Activated CD4-positive, alpha-beta memory T cell treated with anti-CD3 and anti-CD28 coated beads for 36 hours (primary cell): ENCODE measurements at regions not wholly inside any gene's neighbourhood (a gene's known extent, or its start where the extent isn't known, plus 50 kb on each side); places are given as distances from the start of the nearest gene placed in this dataset.

Source experiments
- CTCF ChIA-PET: fragments of 350-600 bp; sonication (Branson Sonifier 250); formaldehyde crosslinking; loops from one replicate; lab custom pipeline; 2021; ENCODE audit warnings: antibody characterized with exemption, inconsistent platforms; lab: Charles Lee
- POLR2A ChIA-PET: fragments of 350-600 bp; sonication (Branson Sonifier 250); formaldehyde crosslinking; loops from one replicate; lab custom pipeline; 2021; ENCODE audit warnings: antibody characterized with exemption; lab: Charles Lee
- DNase-seq: peaks from one replicate; pipeline ENCODE4 v3.0.0-alpha.2; 2020
- H3K27ac Mint-ChIP-seq: one replicate; pipeline ENCODE4 v1.8.0; 2021; ENCODE audit warnings: mixed read lengths
- H3K27me3 Mint-ChIP-seq: one replicate; pipeline ENCODE4 v1.8.0; 2021; ENCODE audit warnings: mixed read lengths
- H3K36me3 Mint-ChIP-seq: one replicate; pipeline ENCODE4 v1.8.0; 2021; ENCODE audit warnings: mixed read lengths
- H3K4me1 Mint-ChIP-seq: one replicate; pipeline ENCODE4 v1.8.0; 2021; ENCODE audit warnings: low read depth, mixed read lengths
- H3K4me3 Mint-ChIP-seq: one replicate; pipeline ENCODE4 v1.8.0; 2021; ENCODE audit warnings: mild to moderate bottlenecking, mixed read lengths
- H3K9me3 Mint-ChIP-seq: one replicate; pipeline ENCODE4 v1.8.0; 2021; ENCODE audit warnings: mixed read lengths
- intact Hi-C: fragments of 100-400 bp; cut with micrococcal nuclease; formaldehyde crosslinking; loops from one replicate; pipeline ENCODE4 v1.15.1; 2023

DNA sequence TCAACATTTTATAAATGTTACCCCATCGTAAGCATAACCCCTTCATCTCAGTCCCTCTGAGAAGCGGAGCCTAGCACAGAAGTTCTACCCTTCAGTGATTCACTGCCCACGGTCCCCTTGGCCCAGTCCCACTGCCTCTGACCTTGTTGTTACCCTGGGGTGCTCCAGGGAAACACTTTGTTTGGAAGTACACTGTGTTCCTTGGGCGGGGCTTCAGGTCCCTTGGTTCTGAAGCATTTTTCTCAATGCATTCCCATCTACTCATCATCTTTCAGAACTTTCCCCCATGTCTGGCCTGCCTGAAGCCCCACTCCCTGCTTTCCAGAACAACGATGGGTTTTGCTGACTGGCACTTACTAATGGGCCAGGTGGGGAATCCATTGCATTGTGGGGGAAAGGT is 296.2 kb downstream of the FOXA2 start:
- intact Hi-C loops: no loop called here
- CTCF ChIA-PET: no interaction called here
- Mint-ChIP-seq H3K36me3 (no peaks in the 10 kb centered on the region), H3K9me3 (peaks cover 2% of the 10 kb centered on the region), H3K27me3 (no peaks in the 10 kb centered on the region), H3K4me1 (no peaks in the 10 kb centered on the region), H3K27ac (no peak overlapping the region), H3K4me3 (no peak overlapping the region)
- POLR2A ChIA-PET: no interaction called here
- DNase-seq: no peak

DNA sequence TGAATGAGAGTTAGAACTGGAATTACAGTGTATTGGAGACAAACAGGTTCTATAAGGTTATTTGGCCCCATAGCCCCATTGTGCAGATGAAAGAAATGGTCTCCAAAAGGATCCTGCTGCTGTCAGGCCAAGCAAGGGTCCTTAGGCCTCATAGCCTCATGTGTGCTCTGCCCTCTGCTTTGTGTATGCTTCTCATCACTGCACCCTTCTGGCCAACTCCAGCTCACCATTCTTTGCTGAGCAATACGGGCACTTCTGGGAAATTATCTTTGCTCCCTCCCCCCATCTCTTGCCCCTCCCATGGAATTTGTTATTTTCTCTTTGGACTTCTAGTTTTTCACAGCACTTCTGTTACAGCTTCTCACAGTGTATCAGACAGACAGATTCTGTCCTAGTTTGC is 298.8 kb downstream of the FOXA2 start:
- Mint-ChIP-seq H3K27me3 (no peaks in the 10 kb centered on the region), H3K4me1 (no peaks in the 10 kb centered on the region), H3K27ac (no peak overlapping the region), H3K4me3 (no peak overlapping the region), H3K36me3 (no peaks in the 10 kb centered on the region), H3K9me3 (peaks cover 2% of the 10 kb centered on the region)
- intact Hi-C loops: no loop called here
- CTCF ChIA-PET: no interaction called here
- POLR2A ChIA-PET: no interaction called here
- DNase-seq: no peak

DNA sequence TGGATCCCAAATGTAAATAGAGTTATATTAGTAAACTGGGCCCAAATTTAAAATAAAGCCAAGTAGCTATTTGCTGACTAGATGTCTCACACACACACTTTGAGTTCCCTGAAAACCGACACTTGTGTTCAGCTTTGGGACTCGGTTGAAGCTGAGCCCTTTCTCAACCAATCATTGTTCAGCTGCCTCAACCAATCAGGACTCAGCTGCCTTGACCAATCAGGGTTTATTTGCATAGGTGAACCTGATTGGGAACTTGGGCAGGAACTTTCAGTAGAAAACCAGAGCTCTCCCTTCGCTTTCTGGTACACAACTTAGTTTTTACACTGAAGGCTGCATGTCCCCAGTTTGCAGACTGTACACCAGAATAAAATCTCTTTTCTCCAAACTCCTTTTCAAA is 301.7 kb downstream of the FOXA2 start:
- no peak for DNase-seq
- no peak overlapping the region for H3K27ac Mint-ChIP-seq
- H3K36me3 Mint-ChIP-seq: no peaks in the 10 kb centered on the region
- H3K4me1 Mint-ChIP-seq: no peaks in the 10 kb centered on the region
- H3K9me3 Mint-ChIP-seq: peaks cover 5% of the 10 kb centered on the region
- POLR2A ChIA-PET: no interaction called here
- H3K27me3 Mint-ChIP-seq: no peaks in the 10 kb centered on the region
- intact Hi-C loops: no loop called here
- CTCF ChIA-PET: no interaction called here
- H3K4me3 Mint-ChIP-seq: no peak overlapping the region

DNA sequence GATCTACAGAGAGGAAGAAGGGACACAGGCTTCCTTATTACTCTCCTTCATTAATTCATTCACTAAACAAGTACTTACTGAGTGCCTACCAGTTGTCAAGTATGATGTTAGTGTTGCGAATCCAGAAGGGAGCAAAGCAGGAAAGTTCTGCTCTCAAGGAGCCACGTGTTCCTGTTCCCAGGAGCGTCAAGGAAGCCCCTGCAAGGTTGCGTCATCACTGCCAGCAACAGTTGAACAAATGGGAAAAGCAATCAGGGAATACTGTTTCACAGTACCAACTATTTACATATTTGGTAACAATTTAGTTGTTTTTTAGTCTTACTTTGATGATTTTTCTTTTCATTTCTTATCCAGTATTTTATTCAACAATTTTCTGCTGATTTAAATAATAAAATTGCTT is 310.0 kb downstream of the FOXA2 start:
- intact Hi-C loops: no loop called here
- H3K27ac Mint-ChIP-seq: no peak overlapping the region

DNA sequence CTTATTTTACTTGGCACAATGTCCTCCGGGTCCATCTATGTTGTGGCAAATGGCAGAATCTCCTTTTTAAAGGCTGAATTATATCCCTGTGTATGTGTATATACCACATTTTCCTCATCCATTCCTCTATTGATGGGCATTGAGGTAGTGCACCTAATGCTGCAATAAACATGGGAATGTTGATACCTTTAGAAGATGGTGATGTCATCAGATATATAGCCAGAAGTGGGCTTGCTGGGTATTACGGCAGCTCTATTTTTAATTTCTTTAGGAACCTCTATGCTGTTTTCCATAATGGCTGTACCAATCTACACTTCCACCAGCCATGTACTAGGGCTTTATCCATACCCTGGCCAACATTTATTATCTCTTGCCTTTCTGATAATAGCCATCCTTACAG is 315.7 kb downstream of the FOXA2 start:
- POLR2A ChIA-PET: no interaction called here
- DNase-seq: no peak
- intact Hi-C loops: no loop called here
- peaks cover 10% of the 10 kb centered on the region for H3K9me3 Mint-ChIP-seq
- no peak overlapping the region for H3K27ac Mint-ChIP-seq
- no peaks in the 10 kb centered on the region for H3K36me3 Mint-ChIP-seq
- no peaks in the 10 kb centered on the region for H3K4me1 Mint-ChIP-seq
- no peaks in the 10 kb centered on the region for H3K27me3 Mint-ChIP-seq
- CTCF ChIA-PET: no interaction called here
- no peak overlapping the region for H3K4me3 Mint-ChIP-seq

More for the DNA sequence above, 310.0 kb downstream of the FOXA2 start:
- CTCF ChIA-PET: no interaction called here
- no peaks in the 10 kb centered on the region for H3K4me1 Mint-ChIP-seq
- POLR2A ChIA-PET: no interaction called here
- no peak overlapping the region for H3K4me3 Mint-ChIP-seq
- no peaks in the 10 kb centered on the region for H3K27me3 Mint-ChIP-seq
- H3K9me3 Mint-ChIP-seq: peaks cover 19% of the 10 kb centered on the region
- DNase-seq: no peak
- no peaks in the 10 kb centered on the region for H3K36me3 Mint-ChIP-seq

DNA sequence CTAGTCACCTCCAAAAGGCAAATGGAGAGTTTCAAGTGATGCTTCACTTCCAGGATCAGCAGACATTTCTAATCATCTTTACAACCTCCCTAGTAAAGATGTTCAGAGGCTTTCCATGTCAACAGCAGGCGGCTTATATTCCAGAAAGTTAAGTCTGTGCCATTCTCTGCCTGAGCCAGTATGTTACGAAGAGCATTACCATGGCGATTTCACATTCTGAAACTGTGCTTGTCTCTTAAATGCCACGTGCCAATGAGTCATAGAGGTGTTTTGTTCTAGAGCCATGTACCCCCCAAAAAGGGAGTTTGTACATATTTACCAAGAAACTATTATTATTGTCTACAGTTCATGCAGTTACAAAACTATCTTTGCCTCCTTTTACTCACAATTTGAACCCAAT is 319.5 kb downstream of the FOXA2 start:
- H3K4me1 Mint-ChIP-seq: no peaks in the 10 kb centered on the region
- no peaks in the 10 kb centered on the region for H3K36me3 Mint-ChIP-seq
- H3K27me3 Mint-ChIP-seq: no peaks in the 10 kb centered on the region
- H3K27ac Mint-ChIP-seq: no peak overlapping the region
- H3K9me3 Mint-ChIP-seq: peaks cover 9% of the 10 kb centered on the region
- intact Hi-C loops: no loop called here
- CTCF ChIA-PET: no interaction called here
- H3K4me3 Mint-ChIP-seq: no peak overlapping the region
- POLR2A ChIA-PET: no interaction called here
- DNase-seq: no peak

DNA sequence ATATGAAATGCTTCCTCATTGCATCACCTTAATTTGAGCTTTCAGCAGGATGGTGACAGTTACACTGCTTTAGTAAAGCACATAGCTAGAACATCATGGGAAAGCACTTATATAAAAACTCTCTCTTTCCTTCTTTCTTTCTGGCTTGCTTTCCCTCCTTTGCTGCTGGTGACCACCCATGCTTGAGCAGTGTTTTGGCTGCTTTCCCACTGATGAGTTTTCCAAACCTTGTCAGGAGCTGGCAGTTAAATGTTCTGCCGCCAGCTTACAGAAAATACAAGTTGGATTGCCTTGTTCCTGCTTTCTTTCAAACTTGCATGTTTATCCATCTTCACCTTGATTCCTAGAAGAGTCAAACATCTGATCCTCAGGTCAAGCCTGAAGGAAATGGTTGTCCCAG is 323.9 kb downstream of the FOXA2 start:
- H3K9me3 Mint-ChIP-seq: peaks cover 9% of the 10 kb centered on the region
- no peaks in the 10 kb centered on the region for H3K27me3 Mint-ChIP-seq
- no peaks in the 10 kb centered on the region for H3K36me3 Mint-ChIP-seq
- POLR2A ChIA-PET: no interaction called here
- intact Hi-C loops: no loop called here
- DNase-seq: no peak
- no peaks in the 10 kb centered on the region for H3K4me1 Mint-ChIP-seq
- no peak overlapping the region for H3K4me3 Mint-ChIP-seq
- CTCF ChIA-PET: no interaction called here
- no peak overlapping the region for H3K27ac Mint-ChIP-seq

DNA sequence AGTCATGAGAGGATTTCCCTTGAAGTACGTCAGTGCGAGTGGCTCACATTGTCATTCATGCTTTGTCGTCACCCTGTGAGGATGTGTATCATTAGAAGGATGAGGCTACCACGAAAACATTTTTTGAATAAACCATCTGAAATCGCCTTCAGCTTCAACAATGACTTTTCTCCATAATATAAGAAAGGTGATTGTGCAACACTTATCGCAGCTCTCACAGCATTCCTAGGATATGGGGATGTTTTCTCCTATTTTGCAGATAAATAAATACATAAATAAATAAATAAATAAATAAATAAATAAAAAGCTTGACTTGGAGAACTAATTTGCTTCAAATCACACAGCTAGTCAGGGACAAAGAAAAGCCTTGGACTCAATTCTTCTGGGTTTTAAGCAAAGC is 326.5 kb downstream of the FOXA2 start:
- CTCF ChIA-PET: no interaction called here
- POLR2A ChIA-PET: no interaction called here
- no peak for DNase-seq
- Mint-ChIP-seq H3K4me3 (no peak overlapping the region), H3K4me1 (no peaks in the 10 kb centered on the region), H3K9me3 (peaks cover 8% of the 10 kb centered on the region), H3K27me3 (no peaks in the 10 kb centered on the region), H3K27ac (no peak overlapping the region), H3K36me3 (no peaks in the 10 kb centered on the region)
- intact Hi-C loops: no loop called here

DNA sequence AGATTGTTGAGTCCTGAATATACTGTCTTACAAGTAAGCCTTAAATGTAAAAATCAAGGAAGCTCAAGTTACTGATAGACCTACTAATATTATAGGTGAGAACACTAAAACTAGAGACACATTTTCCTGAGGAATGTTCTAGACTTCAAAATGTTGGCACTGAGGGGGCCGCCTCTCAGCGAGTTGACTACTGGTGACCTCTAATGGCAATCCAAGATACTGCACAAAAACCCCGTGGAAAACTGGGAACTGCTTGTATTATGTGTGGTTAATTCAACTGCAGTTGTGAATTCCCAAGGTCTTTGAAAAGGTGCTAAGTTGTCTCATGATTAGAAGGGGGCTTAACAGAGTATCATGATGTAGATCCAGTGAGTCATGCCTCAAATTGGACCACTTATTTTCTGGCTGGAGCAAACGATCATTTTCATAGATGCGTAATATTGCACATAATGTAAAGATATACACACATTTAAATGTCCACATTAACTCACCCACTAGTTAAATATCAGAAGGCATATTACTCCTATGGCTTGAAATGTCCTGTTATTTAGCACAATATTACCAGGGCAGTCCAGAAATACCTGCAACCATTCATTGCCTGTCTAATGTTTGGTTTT is 336.2 kb downstream of the FOXA2 start:
- POLR2A ChIA-PET: no interaction called here
- no peak for DNase-seq
- intact Hi-C loops: no loop called here
- H3K4me3 Mint-ChIP-seq: no peak overlapping the region
- no peaks in the 10 kb centered on the region for H3K4me1 Mint-ChIP-seq
- no peaks in the 10 kb centered on the region for H3K36me3 Mint-ChIP-seq
- no peaks in the 10 kb centered on the region for H3K27me3 Mint-ChIP-seq
- CTCF ChIA-PET: no interaction called here
- no peak overlapping the region for H3K27ac Mint-ChIP-seq
- peaks cover 7% of the 10 kb centered on the region for H3K9me3 Mint-ChIP-seq

DNA sequence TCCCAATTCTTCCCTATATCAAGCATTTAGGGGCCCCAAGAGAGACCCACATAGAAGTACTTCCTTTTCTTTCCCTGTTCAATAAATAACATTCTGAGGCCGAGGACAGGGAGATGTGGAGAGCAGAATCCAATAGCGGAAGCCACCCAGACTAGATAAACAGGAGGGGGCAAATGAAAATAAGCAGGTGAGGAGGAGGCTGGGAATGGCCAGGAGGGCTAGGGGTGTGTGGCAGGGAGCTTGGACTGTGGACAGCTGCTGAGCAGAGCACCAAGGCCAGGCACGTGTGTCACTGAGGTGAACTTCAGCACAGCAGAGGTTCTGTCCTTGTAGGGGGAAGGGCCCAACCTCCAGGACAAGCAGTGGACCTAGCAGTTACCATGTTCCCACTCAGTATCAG is 339.2 kb downstream of the FOXA2 start:
- intact Hi-C loops: no loop called here
- no peaks in the 10 kb centered on the region for H3K27me3 Mint-ChIP-seq
- H3K9me3 Mint-ChIP-seq: peaks cover 9% of the 10 kb centered on the region
- CTCF ChIA-PET: no interaction called here
- no peaks in the 10 kb centered on the region for H3K36me3 Mint-ChIP-seq
- DNase-seq: no peak
- POLR2A ChIA-PET: no interaction called here
- no peak overlapping the region for H3K4me3 Mint-ChIP-seq
- H3K4me1 Mint-ChIP-seq: no peaks in the 10 kb centered on the region
- H3K27ac Mint-ChIP-seq: no peak overlapping the region

DNA sequence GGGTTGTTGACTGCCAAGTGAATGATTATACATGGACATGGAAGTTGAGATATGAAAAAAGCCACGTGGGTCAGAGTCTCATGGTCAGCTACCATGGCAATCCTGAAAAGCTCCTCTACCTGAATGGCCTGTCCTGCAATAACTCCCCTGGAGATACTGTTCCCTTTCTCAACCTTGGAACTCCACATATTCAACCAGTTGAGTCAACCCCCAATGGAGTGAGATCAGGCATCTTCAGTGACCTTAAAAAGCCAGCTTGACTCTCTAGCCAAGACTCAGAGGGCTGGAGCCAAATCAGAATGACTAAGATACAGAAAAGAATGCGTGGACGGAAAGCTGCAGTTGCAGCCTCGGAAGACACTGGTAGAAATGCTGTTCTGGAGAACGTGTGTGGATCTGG is 341.3 kb downstream of the FOXA2 start:
- Mint-ChIP-seq H3K4me1 (no peaks in the 10 kb centered on the region), H3K36me3 (no peaks in the 10 kb centered on the region), H3K27ac (no peak overlapping the region), H3K4me3 (no peak overlapping the region), H3K9me3 (peaks cover 13% of the 10 kb centered on the region), H3K27me3 (no peaks in the 10 kb centered on the region)
- POLR2A ChIA-PET: no interaction called here
- CTCF ChIA-PET: no interaction called here
- DNase-seq: no peak
- intact Hi-C loops: no loop called here

DNA sequence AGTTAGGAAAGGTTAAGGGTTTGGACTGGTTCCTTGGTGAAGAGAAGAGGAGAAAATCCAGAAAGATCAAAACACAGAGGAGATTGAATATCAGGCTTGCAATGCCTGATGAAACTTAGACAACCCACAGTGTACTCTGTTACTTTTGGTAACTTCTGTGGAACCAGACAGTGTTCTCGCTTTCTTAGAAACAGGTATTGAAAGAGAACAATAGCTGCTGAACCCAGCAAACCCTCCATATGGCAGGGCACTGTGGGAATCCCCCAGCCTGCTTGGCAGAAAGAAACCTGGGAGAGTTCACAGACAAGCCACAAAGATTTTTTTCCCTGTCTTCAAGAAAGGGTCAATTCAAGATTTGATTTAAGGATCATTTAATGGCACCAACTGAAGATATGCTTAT is 342.8 kb downstream of the FOXA2 start:
- no peaks in the 10 kb centered on the region for H3K4me1 Mint-ChIP-seq
- H3K4me3 Mint-ChIP-seq: no peak overlapping the region

DNA sequence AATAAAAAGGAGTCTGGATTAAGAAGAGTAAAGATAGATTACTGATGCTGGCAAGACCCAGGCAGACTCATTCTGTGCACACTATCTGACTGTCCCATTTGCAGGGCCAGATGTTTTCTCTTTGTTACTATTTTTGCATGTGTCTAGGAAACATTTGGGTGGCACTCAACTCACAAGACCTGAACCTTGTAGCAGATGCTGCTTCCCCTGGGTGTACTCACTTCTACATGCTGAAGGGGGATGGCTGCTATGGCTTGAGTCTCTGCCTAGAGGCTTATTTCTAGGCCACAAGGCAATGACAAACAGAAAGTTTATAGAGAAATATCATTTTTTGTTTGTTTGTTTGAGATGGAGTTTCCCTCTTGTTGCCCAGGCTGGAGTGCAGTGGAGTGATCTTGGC is 351.4 kb downstream of the FOXA2 start:
- POLR2A ChIA-PET: no interaction called here
- Mint-ChIP-seq H3K27me3 (no peaks in the 10 kb centered on the region), H3K4me1 (no peaks in the 10 kb centered on the region), H3K36me3 (no peaks in the 10 kb centered on the region), H3K9me3 (peaks cover 4% of the 10 kb centered on the region), H3K4me3 (no peak overlapping the region), H3K27ac (no peak overlapping the region)
- no peak for DNase-seq
- CTCF ChIA-PET: no interaction called here
- intact Hi-C loops: no loop called here

More for the DNA sequence above, 342.8 kb downstream of the FOXA2 start:
- no peaks in the 10 kb centered on the region for H3K36me3 Mint-ChIP-seq
- no peaks in the 10 kb centered on the region for H3K27me3 Mint-ChIP-seq
- H3K9me3 Mint-ChIP-seq: peaks cover 15% of the 10 kb centered on the region
- ChIA-PET CTCF (no interaction called here), POLR2A (no interaction called here)
- intact Hi-C loops: no loop called here
- no peak overlapping the region for H3K27ac Mint-ChIP-seq
- no peak for DNase-seq
